ENCODE measurements at regions not wholly inside any gene's neighbourhood (a gene's known extent, or its start where the extent isn't known, plus 50 kb on each side); places are given as distances from the start of the nearest gene placed in this dataset.
"Not testable (repeated sequence)": the region's sequence is repeated elsewhere in the genome, so short reads cannot be mapped to it uniquely, and the experiment has no call there.

DNA sequence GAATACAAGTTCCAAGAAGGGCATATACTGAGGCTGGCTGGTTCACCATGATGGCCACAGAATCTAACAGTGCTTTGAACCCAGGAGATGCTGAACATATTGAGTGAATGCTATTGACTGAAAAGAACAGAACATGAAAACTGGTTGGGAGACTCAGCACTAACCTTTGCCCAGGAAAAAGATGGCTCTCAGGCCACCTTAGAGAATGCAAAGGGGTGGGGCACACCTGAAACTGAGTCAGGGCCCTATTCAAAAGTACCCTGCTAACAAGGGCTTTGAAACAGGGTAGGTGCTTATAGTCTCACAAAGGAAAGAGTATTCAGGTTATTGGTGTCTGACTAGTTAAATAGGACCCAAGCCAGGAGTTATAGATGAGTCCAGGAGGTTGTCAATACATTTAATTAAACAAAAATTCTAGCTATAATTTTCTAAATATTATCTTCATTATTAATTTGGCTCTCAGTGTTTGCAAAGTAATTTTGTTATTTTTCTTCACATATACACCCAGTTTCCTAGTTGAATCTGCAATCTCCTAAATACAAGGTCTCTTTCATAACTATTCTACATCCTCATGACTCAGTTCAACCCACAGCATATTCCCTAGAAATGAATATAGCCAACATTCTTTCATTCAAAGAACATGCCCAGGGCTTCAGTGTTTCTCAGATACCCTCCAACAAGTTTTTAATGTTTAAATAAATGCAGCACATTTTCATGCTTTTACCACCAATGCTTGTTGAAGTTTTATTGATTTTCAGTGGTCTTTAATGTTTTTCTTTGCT, 144.2 kb upstream of the RAPGEF2 start:
- intact Hi-C loops (cut with DNase I), result no loop called here
- H3K4me3 ChIP-seq, result no peak overlapping the region
- peaks cover 0 to 3% of the 10 kb centered on the region in 2 donors for H3K9me3 ChIP-seq
- H3K27me3 ChIP-seq, result no peaks in the 10 kb centered on the region
- H3K4me1 ChIP-seq, result no peaks in the 10 kb centered on the region
- TF ChIP-seq CTCF (IDR thresholded peaks at IDR 0.05), result no peak
- DNase-seq, result no peak
- ATAC-seq, result no peak
- H3K27ac ChIP-seq, result no peak overlapping the region
- H3K36me3 ChIP-seq, result no peaks in the 10 kb centered on the region

- no peak for TF ChIP-seq CTCF (IDR thresholded peaks at IDR 0.05)
- no peak for DNase-seq
- no peak for ATAC-seq
- H3K27me3 ChIP-seq, result no peaks in the 10 kb centered on the region
- H3K4me3 ChIP-seq, result no peak overlapping the region
- no peaks in the 10 kb centered on the region for H3K9me3 ChIP-seq
- intact Hi-C loops (cut with DNase I), result no loop called here
- H3K36me3 ChIP-seq, result no peaks in the 10 kb centered on the region
- H3K27ac ChIP-seq, result no peak overlapping the region
- no peaks in the 10 kb centered on the region for H3K4me1 ChIP-seq
Measured at GRCh38 chr4:158962393-158962792, 140.5 kb upstream of the RAPGEF2 start.

- H3K27ac ChIP-seq; H3K9me3 ChIP-seq; H3K4me1 ChIP-seq; H3K36me3 ChIP-seq; H3K4me3 ChIP-seq; ATAC-seq; intact Hi-C loops (cut with DNase I); H3K27me3 ChIP-seq; DNase-seq: not testable (repeated sequence)
Measured at GRCh38 chr4:158963282-158963681, 139.6 kb upstream of the RAPGEF2 start.

GRCh38 chr4:158964114-158964727, 138.7 kb upstream of the RAPGEF2 start:
- ATAC-seq (no peak), DNase-seq (no peak)
- Histone ChIP-seq H3K27me3 (no peaks in the 10 kb centered on the region), H3K9me3 (no peaks in the 10 kb centered on the region), H3K4me3 (no peak overlapping the region), H3K4me1 (no peaks in the 10 kb centered on the region), H3K27ac (no peak overlapping the region), H3K36me3 (no peaks in the 10 kb centered on the region)
- TF ChIP-seq CTCF (IDR thresholded peaks at IDR 0.05), result no peak
- intact Hi-C loops (cut with DNase I), result no loop called here

DNA sequence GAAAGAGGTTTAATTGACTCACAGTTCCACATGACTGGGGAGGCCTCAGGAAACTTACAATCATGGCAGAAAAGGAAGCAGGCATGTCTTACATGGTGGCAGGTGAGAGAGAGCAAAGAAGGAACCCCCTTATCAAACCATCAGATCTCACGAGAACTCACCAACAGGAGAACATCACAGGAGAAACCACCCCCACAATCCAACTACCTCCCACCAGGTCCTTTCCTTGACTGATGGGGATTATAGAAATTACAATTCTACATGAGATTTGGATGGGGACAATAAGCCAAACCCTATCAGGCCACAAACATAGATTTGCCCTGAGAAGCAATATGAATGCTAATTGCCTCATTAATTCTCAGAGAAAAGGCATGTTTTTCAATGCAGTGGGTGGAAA, 138.2 kb upstream of the RAPGEF2 start:
- intact Hi-C loops (cut with DNase I), result no loop called here

More for the DNA sequence above, 138.2 kb upstream of the RAPGEF2 start:
- DNase-seq (no peak), ATAC-seq (no peak)
- H3K9me3 ChIP-seq, result no peaks in the 10 kb centered on the region
- no peak overlapping the region for H3K4me3 ChIP-seq
- H3K27ac ChIP-seq, result no peak overlapping the region
- H3K27me3 ChIP-seq, result no peaks in the 10 kb centered on the region
- H3K4me1 ChIP-seq, result no peaks in the 10 kb centered on the region
- no peaks in the 10 kb centered on the region for H3K36me3 ChIP-seq
- TF ChIP-seq CTCF (IDR thresholded peaks at IDR 0.05), result no peak
